ENCODE measurements at regions not wholly inside any gene's neighbourhood (a gene's known extent, or its start where the extent isn't known, plus 50 kb on each side); places are given as distances from the start of the nearest gene placed in this dataset.

GRCh38 chr4:52366621-52367020 lies 292.5 kb downstream of the USP46 start:
- Histone ChIP-seq H4K91ac (ENCODE audit: insufficient read depth, low read depth, low read length) (no peak overlapping the region), H3K4me1 (ENCODE audit: control insufficient read depth, insufficient read depth, low read length) (no peaks in the 10 kb centered on the region), H3K23ac (ENCODE audit: low read depth, low read length) (no peak overlapping the region), H2BK120ac (ENCODE audit: low read depth, low read length) (no peak overlapping the region), H3K9me3 (ENCODE audit: control insufficient read depth, insufficient read depth, low read length) (no peaks in the 10 kb centered on the region), H3K18ac (ENCODE audit: low read depth, low read length) (no peak overlapping the region), H3K14ac (replicated peaks; ENCODE audit: low read depth, low read length) (no peak overlapping the region), H3K9ac (ENCODE audit: low read depth, low read length) (no peak overlapping the region), H3K4me2 (ENCODE audit: low read depth, low read length) (no peak overlapping the region), H2AK5ac (ENCODE audit: low read depth, low read length) (no peak overlapping the region), H2AK9ac (replicated peaks; ENCODE audit: low read depth, low read length, poor library complexity) (no peak overlapping the region), H2AFZ (replicated peaks; ENCODE audit: low read length, poor library complexity) (no peak overlapping the region), H3K9me1 (ENCODE audit: insufficient read depth, low read length) (no peaks in the 10 kb centered on the region), H3K4me3 (ENCODE audit: insufficient read depth, low read depth, low read length) (no peak overlapping the region), H2BK20ac (ENCODE audit: low read depth, low read length) (no peak overlapping the region), H3K27ac (ENCODE audit: insufficient read depth, low read length) (no peak overlapping the region), H4K5ac (ENCODE audit: low read depth, low read length) (no peak overlapping the region), H3K56ac (ENCODE audit: extremely low read depth, insufficient read depth, low read length) (no peak overlapping the region), H3K4ac (ENCODE audit: low read depth, low read length) (no peak overlapping the region), H4K20me1 (ENCODE audit: insufficient read depth, low read length) (no peaks in the 10 kb centered on the region), H3K36me3 (ENCODE audit: control insufficient read depth, insufficient read depth, low read length) (no peaks in the 10 kb centered on the region), H3K27me3 (ENCODE audit: control insufficient read depth, insufficient read depth, low read length) (peaks cover 8% of the 10 kb centered on the region), H3K79me1 (ENCODE audit: low read depth in 1 of 2, low read length in 2 of 2) (no peaks in the 10 kb centered on the region), H4K8ac (ENCODE audit: low read depth in 2 of 2, low read length in 2 of 2) (no peak overlapping the region), H2BK5ac (ENCODE audit: low read depth, low read length, poor library complexity, severe bottlenecking) (no peak overlapping the region), H2BK15ac (ENCODE audit: low read depth, low read length) (no peak overlapping the region)
- POLR2A ChIA-PET (ENCODE audit: unreplicated experiment) = no interaction called here
- CTCF ChIA-PET = no interaction called here
- intact Hi-C loops (cut with micrococcal nuclease) = no loop called here
- dilution Hi-C loops (cut with HindIII; ENCODE audit: low sequenced_read_pairs, unreplicated experiment) = no loop called here
- in situ Hi-C loops (cut with MboI; ENCODE audit: low sequenced_read_pairs) = no loop called here
- ATAC-seq (ENCODE audit: low read depth) (no peak), DNase-seq (no peak)
- WGBS, 2 experiments (ENCODE audit: extremely low coverage in 2 of 2, insufficient read length in 1 of 2) = 42% methylated on average over 2 of the region's 4 CpGs; no CpG with 5 or more reads in 1 of the 2 experiments
- no TSS peak for BruUV-seq (replicated peaks)
- TF ChIP-seq, protein P1, sequence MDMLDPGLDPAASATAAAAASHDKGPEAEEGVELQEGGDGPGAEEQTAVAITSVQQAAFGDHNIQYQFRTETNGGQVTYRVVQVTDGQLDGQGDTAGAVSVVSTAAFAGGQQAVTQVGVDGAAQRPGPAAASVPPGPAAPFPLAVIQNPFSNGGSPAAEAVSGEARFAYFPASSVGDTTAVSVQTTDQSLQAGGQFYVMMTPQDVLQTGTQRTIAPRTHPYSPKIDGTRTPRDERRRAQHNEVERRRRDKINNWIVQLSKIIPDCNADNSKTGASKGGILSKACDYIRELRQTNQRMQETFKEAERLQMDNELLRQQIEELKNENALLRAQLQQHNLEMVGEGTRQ (IDR thresholded peaks at IDR 0.05; ENCODE audit: low read depth, low read length) = no peak
- no peak for TF ChIP-seq FOS (IDR thresholded peaks at IDR 0.05; ENCODE audit: low read depth, low read length)
- no peak for TF ChIP-seq SMC3 (IDR thresholded peaks at IDR 0.05; ENCODE audit: low read depth, low read length)
- no peak for TF ChIP-seq NFE2L2 (IDR thresholded peaks at IDR 0.05; ENCODE audit: low read depth, low read length)
- no peak for TF ChIP-seq RFX5 (IDR thresholded peaks at IDR 0.05; ENCODE audit: low read depth, low read length)
- TF ChIP-seq POLR2A (IDR thresholded peaks at IDR 0.05; ENCODE audit: low read depth, low read length) = no peak
- TF ChIP-seq BHLHE40 (IDR thresholded peaks at IDR 0.05; ENCODE audit: low read depth, low read length) = no peak
- no peak for TF ChIP-seq RCOR1 (IDR thresholded peaks at IDR 0.05; ENCODE audit: insufficient replicate concordance, low read length)
- no peak for TF ChIP-seq RAD21 (IDR thresholded peaks at IDR 0.05; ENCODE audit: low read length)
- no peak for TF ChIP-seq CTCF (conservative IDR thresholded peaks at IDR 0.05; ENCODE audit: low read depth, low read length)
- no peak for TF ChIP-seq MAFK (IDR thresholded peaks at IDR 0.05; ENCODE audit: low read depth, low read length)
- TF ChIP-seq ELK1 (IDR thresholded peaks at IDR 0.05; ENCODE audit: borderline replicate concordance, low read depth, low read length) = no peak
- no peak for TF ChIP-seq CHD1 (IDR thresholded peaks at IDR 0.05; ENCODE audit: low read depth, low read length)
- TF ChIP-seq MXI1 (IDR thresholded peaks at IDR 0.05; ENCODE audit: borderline replicate concordance, low read depth, low read length) = no peak
- TF ChIP-seq MAZ (IDR thresholded peaks at IDR 0.05; ENCODE audit: borderline replicate concordance, low read depth, low read length) = no peak
- TF ChIP-seq CEBPB (IDR thresholded peaks at IDR 0.05; ENCODE audit: low read depth, low read length) = no peak
